Parathyroid adenoma (tissue), 2 donors: ENCODE measurements at regions not wholly inside any gene's neighbourhood (a gene's known extent, or its start where the extent isn't known, plus 50 kb on each side); places are given as distances from the start of the nearest gene placed in this dataset.

Experiments used
- H2AFZ ChIP-seq: fragments of 300-600 bp; sonication (generic); one replicate; pipeline ENCODE4 v1.7.0; 2017; ENCODE audit warnings: antibody characterized with exemption, mild to moderate bottlenecking
- H3K27ac ChIP-seq: fragments of 300-600 bp; sonication (generic); one replicate; pipeline ENCODE4 v1.7.0; 2017
- H3K27me3 ChIP-seq: fragments of 300-600 bp; sonication (generic); one replicate; pipeline ENCODE4 v1.7.0; 2017; ENCODE audit warnings: low read length; ENCODE audit not compliant: control insufficient read depth, insufficient read depth
- H3K36me3 ChIP-seq: fragments of 300-600 bp; sonication (generic); one replicate; pipeline ENCODE4 v1.7.0; 2017; ENCODE audit warnings: low read length; ENCODE audit not compliant: control insufficient read depth, insufficient read depth
- H3K4me1 ChIP-seq: fragments of 300-600 bp; sonication (generic); one replicate; pipeline ENCODE4 v1.7.0; 2017; ENCODE audit warnings: control low read depth
- H3K4me2 ChIP-seq: fragments of 300-600 bp; sonication (generic); one replicate; pipeline ENCODE4 v1.7.0; 2017; ENCODE audit warnings: low read length
- H3K4me3 ChIP-seq: fragments of 300-600 bp; sonication (generic); one replicate; pipeline ENCODE4 v1.7.0; 2017; ENCODE audit warnings: low read depth, low read length
- H3K79me2 ChIP-seq: fragments of 300-600 bp; sonication (generic); one replicate; pipeline ENCODE4 v1.7.0; 2017; ENCODE audit warnings: control low read depth
- H3K9ac ChIP-seq: fragments of 300-600 bp; sonication (generic); one replicate; pipeline ENCODE4 v1.7.0; 2017; ENCODE audit warnings: mild to moderate bottlenecking
- H3K9me3 ChIP-seq: fragments of 300-600 bp; sonication (generic); one replicate; pipeline ENCODE4 v1.7.0; 2017; ENCODE audit warnings: low read length; ENCODE audit not compliant: control insufficient read depth
- TF ChIP-seq, protein P1 (sequence below): fragments of 300-600 bp; sonication (generic); IDR thresholded peaks from one replicate; pipeline ENCODE4 v1.7.0; 2017; ENCODE audit warnings: antibody characterized with exemption, mild to moderate bottlenecking
- donor health status: primary hyperparathyroidism.

DNA sequence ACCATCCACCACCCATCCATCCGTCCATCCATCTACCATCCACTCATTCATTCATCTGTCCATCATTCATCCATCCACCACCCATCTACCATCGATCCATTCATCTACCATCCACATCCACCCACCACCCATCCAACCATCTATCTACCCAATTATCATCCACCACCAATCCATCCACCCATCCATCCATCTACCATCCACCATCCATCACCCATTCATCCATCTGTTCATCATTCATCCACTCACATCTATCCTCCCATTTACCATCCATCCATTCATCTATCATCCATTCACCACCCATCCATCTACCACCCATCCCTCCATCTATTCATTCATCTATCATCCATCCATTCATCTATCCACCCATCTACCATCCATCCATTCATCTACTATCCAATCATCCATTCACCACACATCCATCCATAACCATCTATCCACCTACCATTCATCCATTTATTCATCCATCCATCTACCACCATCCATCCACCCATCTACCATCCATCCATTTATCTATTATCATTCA lies 188.8 kb downstream of the JCAD start:
- Histone ChIP-seq H3K27ac (no peak overlapping the region), H3K4me3 (no peak overlapping the region)

GRCh38 chr10:29869593-29869992 lies 189.8 kb downstream of the JCAD start:
- H3K9ac ChIP-seq, result no peak overlapping the region
- H3K4me3 ChIP-seq, result no peak overlapping the region
- no peak overlapping the region for H2AFZ ChIP-seq
- no peak overlapping the region for H3K4me2 ChIP-seq
- no peaks in the 10 kb centered on the region for H3K4me1 ChIP-seq
- no peaks in the 10 kb centered on the region for H3K36me3 ChIP-seq
- H3K27ac ChIP-seq, result no peak overlapping the region
- H3K27me3 ChIP-seq, result no peaks in the 10 kb centered on the region
- H3K79me2 ChIP-seq, result no peaks in the 10 kb centered on the region
- TF ChIP-seq, protein P1, sequence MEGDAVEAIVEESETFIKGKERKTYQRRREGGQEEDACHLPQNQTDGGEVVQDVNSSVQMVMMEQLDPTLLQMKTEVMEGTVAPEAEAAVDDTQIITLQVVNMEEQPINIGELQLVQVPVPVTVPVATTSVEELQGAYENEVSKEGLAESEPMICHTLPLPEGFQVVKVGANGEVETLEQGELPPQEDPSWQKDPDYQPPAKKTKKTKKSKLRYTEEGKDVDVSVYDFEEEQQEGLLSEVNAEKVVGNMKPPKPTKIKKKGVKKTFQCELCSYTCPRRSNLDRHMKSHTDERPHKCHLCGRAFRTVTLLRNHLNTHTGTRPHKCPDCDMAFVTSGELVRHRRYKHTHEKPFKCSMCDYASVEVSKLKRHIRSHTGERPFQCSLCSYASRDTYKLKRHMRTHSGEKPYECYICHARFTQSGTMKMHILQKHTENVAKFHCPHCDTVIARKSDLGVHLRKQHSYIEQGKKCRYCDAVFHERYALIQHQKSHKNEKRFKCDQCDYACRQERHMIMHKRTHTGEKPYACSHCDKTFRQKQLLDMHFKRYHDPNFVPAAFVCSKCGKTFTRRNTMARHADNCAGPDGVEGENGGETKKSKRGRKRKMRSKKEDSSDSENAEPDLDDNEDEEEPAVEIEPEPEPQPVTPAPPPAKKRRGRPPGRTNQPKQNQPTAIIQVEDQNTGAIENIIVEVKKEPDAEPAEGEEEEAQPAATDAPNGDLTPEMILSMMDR, result no peak
- no peaks in the 10 kb centered on the region for H3K9me3 ChIP-seq

More for the DNA sequence above, 188.8 kb downstream of the JCAD start:
- H3K27me3 ChIP-seq, result no peaks in the 10 kb centered on the region
- no peak overlapping the region for H3K4me2 ChIP-seq
- H3K79me2 ChIP-seq, result no peaks in the 10 kb centered on the region
- no peaks in the 10 kb centered on the region for H3K4me1 ChIP-seq
- no peaks in the 10 kb centered on the region for H3K9me3 ChIP-seq
- no peak overlapping the region for H2AFZ ChIP-seq
- no peaks in the 10 kb centered on the region for H3K36me3 ChIP-seq
- TF ChIP-seq, protein P1, result no peak
- no peak overlapping the region for H3K9ac ChIP-seq

- no peak overlapping the region for H2AFZ ChIP-seq
Observed at GRCh38 chr10:29866356-29866755, 193.0 kb downstream of the JCAD start.

DNA sequence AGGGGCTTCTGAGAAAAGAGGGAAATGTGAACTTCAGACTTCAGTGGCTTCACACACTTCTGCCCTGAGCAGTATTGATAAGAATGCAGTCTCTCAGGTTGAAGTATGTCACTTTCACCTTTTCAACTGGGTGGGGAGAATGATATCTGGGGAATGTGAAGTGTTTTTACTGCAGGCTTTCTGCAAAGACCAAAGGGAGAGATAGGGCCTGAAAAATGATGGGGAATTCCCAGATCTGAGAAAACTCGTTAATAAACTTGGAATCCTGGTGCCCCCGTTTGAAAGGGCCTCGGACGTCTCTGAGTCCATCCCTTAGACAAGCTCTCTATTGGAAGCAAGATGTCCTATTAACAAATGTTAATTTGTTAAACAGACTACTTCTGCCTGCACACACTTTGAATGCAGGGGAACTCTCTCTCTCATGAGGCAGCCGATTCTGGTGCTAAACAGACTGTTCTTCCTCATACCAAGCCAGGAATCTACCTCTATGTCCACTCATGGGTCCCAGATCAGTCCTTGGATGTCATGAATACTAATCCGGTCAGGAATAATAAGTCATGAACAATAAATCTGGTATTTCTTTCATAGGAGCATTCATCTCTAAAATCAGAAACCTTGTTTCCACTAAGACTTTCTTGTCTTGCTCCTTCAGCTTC lies 193.6 kb downstream of the JCAD start:
- H3K79me2 ChIP-seq, result no peaks in the 10 kb centered on the region
- H3K4me3 ChIP-seq, result no peak overlapping the region
- H3K27ac ChIP-seq, result no peak overlapping the region
- H3K27me3 ChIP-seq, result no peaks in the 10 kb centered on the region
- H3K4me1 ChIP-seq, result no peaks in the 10 kb centered on the region
- H3K9me3 ChIP-seq, result no peaks in the 10 kb centered on the region
- H3K9ac ChIP-seq, result no peak overlapping the region
- TF ChIP-seq, protein P1, result no peak
- no peak overlapping the region for H3K4me2 ChIP-seq
- no peaks in the 10 kb centered on the region for H3K36me3 ChIP-seq
- no peak overlapping the region for H2AFZ ChIP-seq

More at GRCh38 chr10:29866356-29866755, 193.0 kb downstream of the JCAD start:
- TF ChIP-seq, protein P1, result no peak
- Histone ChIP-seq H3K9me3 (no peaks in the 10 kb centered on the region), H3K4me1 (no peaks in the 10 kb centered on the region), H3K9ac (no peak overlapping the region), H3K27me3 (no peaks in the 10 kb centered on the region), H3K36me3 (no peaks in the 10 kb centered on the region), H3K79me2 (no peaks in the 10 kb centered on the region), H3K4me3 (no peak overlapping the region), H3K27ac (no peak overlapping the region), H3K4me2 (no peak overlapping the region)
